Fibroblast of upper back skin (primary cell): ENCODE measurements at regions not wholly inside any gene's neighbourhood (a gene's known extent, or its start where the extent isn't known, plus 50 kb on each side); places are given as distances from the start of the nearest gene placed in this dataset.
A peak's percentile ranks its signal among the peaks of the same experiment; 100 is the strongest.

Experiments used
- DNase-seq: peaks from one replicate; pipeline ENCODE4 v3.0.0-alpha.2; 2013

- no peak for DNase-seq
Observed at GRCh38 chr12:58140395-58140794, 199.0 kb downstream of the ATP23 start.

GRCh38 chr12:58142991-58143390, 201.6 kb downstream of the ATP23 start:
- no peak for DNase-seq

- DNase-seq, result no peak
Observed at GRCh38 chr12:58143498-58143995, 202.2 kb downstream of the ATP23 start.

- peak; percentile 75 for DNase-seq
Observed at GRCh38 chr12:58148405-58148804, 207.0 kb downstream of the ATP23 start.

GRCh38 chr12:58148976-58149375, 207.6 kb downstream of the ATP23 start:
- DNase-seq, result no peak

- no peak for DNase-seq
Observed at GRCh38 chr12:58154359-58154758, 213.0 kb downstream of the ATP23 start.

- DNase-seq, result no peak
Observed at GRCh38 chr12:58156697-58157096, 215.3 kb downstream of the ATP23 start.

GRCh38 chr12:58159941-58160340, 218.6 kb downstream of the ATP23 start:
- DNase-seq, result no peak

GRCh38 chr12:58161773-58162172, 220.4 kb downstream of the ATP23 start:
- DNase-seq, result no peak

- no peak for DNase-seq
Observed at GRCh38 chr12:58163021-58163420, 221.7 kb downstream of the ATP23 start.

GRCh38 chr12:58166643-58167042, 225.3 kb downstream of the ATP23 start:
- no peak for DNase-seq

- DNase-seq, result no peak
Observed at GRCh38 chr12:58167622-58168021, 226.3 kb downstream of the ATP23 start.

GRCh38 chr12:58169826-58170225, 228.5 kb downstream of the ATP23 start:
- no peak for DNase-seq

GRCh38 chr12:58171914-58172313, 230.5 kb downstream of the ATP23 start:
- DNase-seq, result peak; percentile 46

GRCh38 chr12:58172433-58173073, 231.2 kb downstream of the ATP23 start:
- no peak for DNase-seq

GRCh38 chr12:58174316-58174715, 232.9 kb downstream of the ATP23 start:
- DNase-seq, result no peak

- peak; percentile 44 for DNase-seq
Observed at GRCh38 chr12:58176296-58176869, 235.0 kb downstream of the ATP23 start.

GRCh38 chr12:58177366-58177765, 236.0 kb downstream of the ATP23 start:
- DNase-seq, result no peak

GRCh38 chr12:58184212-58184611, 242.8 kb downstream of the ATP23 start:
- no peak for DNase-seq

GRCh38 chr12:58186401-58186800, 245.0 kb downstream of the ATP23 start:
- no peak for DNase-seq

GRCh38 chr12:58186914-58187313, 245.5 kb downstream of the ATP23 start:
- no peak for DNase-seq

GRCh38 chr12:58189030-58189429, 247.7 kb downstream of the ATP23 start:
- DNase-seq, result no peak

- DNase-seq, result no peak
Observed at GRCh38 chr12:58189893-58190292, 248.5 kb downstream of the ATP23 start.

- DNase-seq, result no peak
Observed at GRCh38 chr12:58190618-58191017, 249.3 kb downstream of the ATP23 start.

GRCh38 chr12:58196971-58197370, 255.6 kb downstream of the ATP23 start:
- DNase-seq, result no peak
